HepG2 (cell line): ENCODE measurements at regions not wholly inside any gene's neighbourhood (a gene's known extent, or its start where the extent isn't known, plus 50 kb on each side); places are given as distances from the start of the nearest gene placed in this dataset.

Source experiments
- ATAC-seq: fragments of 200-7000 bp; cut with Tn5 transposase; 3 replicates; pipeline ENCODE4 v1.9.1; 2020; ENCODE audit warnings: mild to moderate bottlenecking, moderate library complexity
- BruUV-seq: library from RNA; stranded (reverse); fragments of 400-500 nt; replicated peaks from 2 replicates; lab custom pipeline; 2021; lab: Mats Ljungman, UMichigan
- CTCF ChIA-PET: fragments of 300-600 bp; formaldehyde crosslinking; extraction: SDS; loops from one replicate; lab custom pipeline; 2021; ENCODE audit warnings: low total read pairs, inconsistent platforms, low intra/inter-chr PET ratio; lab: Yijun Ruan, JAX
- POLR2A ChIA-PET: fragments of 350-600 bp; sonication (Branson Sonifier 250); formaldehyde crosslinking; loops from one replicate; lab custom pipeline; 2020; ENCODE audit warnings: antibody characterized with exemption, inconsistent platforms; lab: Yijun Ruan, JAX
- DNase-seq: peaks from one replicate; pipeline ENCODE4 v3.0.0-alpha.2; 2015; ENCODE audit warnings: low spot score
- FAIRE-seq: peaks from 3 replicates; lab custom pipeline; 2011; peaks lifted over from hg19 to GRCh38; lab: Jason Lieb, UNC
- H2AFZ ChIP-seq: one replicate; pipeline ENCODE4 v1.6.1; 2011; ENCODE audit warnings: low read length, inconsistent platforms
- H3K27ac ChIP-seq: fragments of 300-600 bp; 3 replicates; pipeline ENCODE4 v1.8.0; 2011; ENCODE audit warnings: mixed run types, mild to moderate bottlenecking, mixed read lengths, low read length, inconsistent platforms; ENCODE audit not compliant: insufficient read depth; ENCODE audit errors: extremely low read length
- H3K27me3 ChIP-seq, 2 experiments: fragments of 200-600 bp in 1 of 2; 2 replicates in 1 of 2; 3 replicates in 1 of 2; pipeline versions ENCODE4 v1.6.0 to v1.8.0; 2011; ENCODE audit warnings: low read length in 2 of 2, mild to moderate bottlenecking in 2 of 2, moderate library complexity in 2 of 2, inconsistent platforms in 1 of 2; ENCODE audit not compliant: insufficient read depth in 2 of 2, control insufficient read depth in 1 of 2
- H3K36me3 ChIP-seq, 2 experiments: fragments of 200-600 bp in 1 of 2; replicated peaks in 1 of 2; 2 replicates in 1 of 2; 3 replicates in 1 of 2; pipeline versions ENCODE4 v1.5.1 to v1.8.0; 2011; ENCODE audit warnings: low read length in 2 of 2, inconsistent platforms in 1 of 2; ENCODE audit not compliant: insufficient read depth in 2 of 2, control insufficient read depth in 1 of 2
- H3K4me1 ChIP-seq: 2 replicates; pipeline ENCODE4 v1.5.1; 2012; ENCODE audit warnings: low read length, inconsistent platforms; ENCODE audit not compliant: insufficient read depth
- H3K4me2 ChIP-seq: 2 replicates; pipeline ENCODE4 v1.6.0; 2011; ENCODE audit warnings: low read depth, low read length, inconsistent platforms
- H3K4me3 ChIP-seq, 3 experiments: fragments of 200-600 bp in 1 of 3; sonication (generic), shearing (Covaris generic) in 1 of 3; replicated peaks in 1 of 3; 2 replicates each; pipeline ENCODE4 v1.5.1; 2011 to 2016; ENCODE audit warnings: low read length in 3 of 3, inconsistent platforms in 2 of 3, low read depth in 2 of 3, mild to moderate bottlenecking in 2 of 3, control low read depth in 1 of 3, mixed read lengths in 1 of 3; ENCODE audit not compliant: insufficient read depth in 1 of 3
- H3K79me2 ChIP-seq: one replicate; pipeline ENCODE4 v1.6.1; 2011; ENCODE audit warnings: low read length, inconsistent platforms; ENCODE audit not compliant: insufficient read depth
- H3K9ac ChIP-seq: 2 replicates; pipeline ENCODE4 v1.6.0; 2011; ENCODE audit warnings: mild to moderate bottlenecking, low read depth, low read length, inconsistent platforms; ENCODE audit not compliant: insufficient read depth
- H3K9me3 ChIP-seq: 2 replicates; pipeline ENCODE4 v1.5.1; 2012; ENCODE audit warnings: mild to moderate bottlenecking, low read length
- H4K20me1 ChIP-seq: 2 replicates; pipeline ENCODE4 v1.6.0; 2011; ENCODE audit warnings: inconsistent platforms, mild to moderate bottlenecking, low read length, moderate library complexity; ENCODE audit not compliant: insufficient read depth
- FOXP1 ChIP-seq, 2 experiments: fragments of 450-650 bp in 1 of 2; IDR thresholded peaks; 2 replicates each; pipeline ENCODE4 v1.6.1; 2017 to 2018; ENCODE audit warnings: antibody characterized with exemption in 1 of 2
- MEF2D ChIP-seq: sonication (generic); formaldehyde crosslinking; IDR thresholded peaks from 2 replicates; pipeline ENCODE4 v1.5.1; 2020; ENCODE audit warnings: mild to moderate bottlenecking, missing genetic modification reagents
- SAFB2 ChIP-seq: sonication (generic); formaldehyde crosslinking; IDR thresholded peaks from 2 replicates; pipeline ENCODE4 v1.5.1; 2020; ENCODE audit warnings: missing genetic modification reagents, low read depth, mild to moderate bottlenecking, borderline replicate concordance
- SIX1 ChIP-seq: sonication (generic); formaldehyde crosslinking; IDR thresholded peaks from 2 replicates; pipeline ENCODE4 v1.4.0; 2020; ENCODE audit warnings: missing genetic modification reagents, borderline replicate concordance
- YEATS2 ChIP-seq: sonication (generic); formaldehyde crosslinking; IDR thresholded peaks from 2 replicates; pipeline ENCODE4 v1.4.0; 2020; ENCODE audit warnings: missing genetic modification reagents, borderline replicate concordance
- ZNF180 ChIP-seq: sonication (generic); formaldehyde crosslinking; IDR thresholded peaks from 2 replicates; pipeline ENCODE4 v1.4.0; 2020; ENCODE audit warnings: low read depth, missing genetic modification reagents, borderline replicate concordance
- ZNF230 ChIP-seq: sonication (generic); formaldehyde crosslinking; IDR thresholded peaks from 2 replicates; pipeline ENCODE4 v1.4.0; 2020; ENCODE audit warnings: mild to moderate bottlenecking, missing genetic modification reagents
- ZNF746 ChIP-seq: sonication (generic); formaldehyde crosslinking; IDR thresholded peaks from 2 replicates; pipeline ENCODE4 v1.8.0; 2022; ENCODE audit warnings: mild to moderate bottlenecking, missing genetic modification reagents
- ZNF883 ChIP-seq: sonication (generic); formaldehyde crosslinking; IDR thresholded peaks from 2 replicates; pipeline ENCODE4 v1.5.1; 2020; ENCODE audit warnings: mild to moderate bottlenecking, missing genetic modification reagents; ENCODE audit errors: not compliant biosample characterization
- WGBS: methylation state at CpG from one replicate; pipeline ENCODE4 v1.1.6; 2017; ENCODE audit warnings: low lambda C conversion rate; 5-methylcytosine and 5-hydroxymethylcytosine counted together
- in situ Hi-C: cut with HindIII; loops from 2 replicates; pipeline ENCODE4 v1.10.0; 2017; ENCODE audit warnings: low pct_unique_long_range_greater_than_20kb; ENCODE audit not compliant: extremely low pct_ligation_motif_present
- intact Hi-C: fragments of 100-400 bp; cut with micrococcal nuclease; formaldehyde crosslinking; loops from one replicate; pipeline ENCODE4 v1.10.0; 2022; ENCODE audit not compliant: unreplicated experiment
- TF ChIP-seq, protein P1 (sequence below): IDR thresholded peaks from 2 replicates; pipeline ENCODE4 v1.6.1; 2016
- TF ChIP-seq, protein P2 (sequence below): sonication (generic); formaldehyde crosslinking; conservative IDR thresholded peaks from 2 replicates; pipeline ENCODE4 v1.4.0; 2020; ENCODE audit warnings: missing genetic modification reagents
- TF ChIP-seq, protein P3 (sequence below): sonication (generic); formaldehyde crosslinking; IDR thresholded peaks from 2 replicates; pipeline ENCODE4 v1.4.0; 2020; ENCODE audit warnings: low read depth, missing genetic modification reagents

DNA sequence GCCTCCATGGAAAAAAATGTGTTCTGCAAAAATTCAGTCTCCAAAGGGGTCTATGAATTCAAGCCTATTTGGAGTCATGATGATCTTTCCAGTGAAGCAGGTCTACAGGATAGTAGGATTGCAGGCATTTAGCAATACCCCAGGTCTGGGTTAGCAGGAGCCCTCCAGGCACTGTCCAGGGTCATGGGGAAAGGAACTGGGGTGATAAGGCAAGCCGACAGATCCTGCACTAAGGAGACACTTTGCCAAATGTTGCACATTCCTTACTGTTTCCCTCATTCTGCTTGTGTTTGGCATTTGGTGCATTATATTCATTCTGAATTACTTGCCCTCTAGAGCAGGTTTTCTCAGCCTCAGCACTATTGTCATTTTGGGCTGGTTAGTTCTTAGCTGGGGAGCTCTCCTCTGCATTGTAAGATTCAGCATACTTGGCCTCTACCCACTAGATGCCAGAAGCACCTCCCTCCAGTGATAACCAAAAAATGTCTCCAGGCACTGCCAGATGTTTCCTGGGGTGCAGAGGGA is 333.3 kb upstream of the PLXNA2 start:
- H3K4me3 ChIP-seq, result no peak overlapping the region
- no peaks in the 10 kb centered on the region for H3K79me2 ChIP-seq
- ChIA-PET CTCF (no interaction called here), POLR2A (no interaction called here)
- intact Hi-C loops (no loop called here), in situ Hi-C loops (no loop called here)
- FAIRE-seq (no peak), DNase-seq (no peak), ATAC-seq (no peak)
- no CpG with 5 or more reads among the region's 1 CpG for WGBS
- no TSS peak for BruUV-seq
- no peaks in the 10 kb centered on the region for H3K4me1 ChIP-seq
- no peak overlapping the region for H3K27ac ChIP-seq
- no peak overlapping the region for H3K4me2 ChIP-seq
- H3K27me3 ChIP-seq, result no peaks in the 10 kb centered on the region; a peak in 1 of 5 replicates
- H4K20me1 ChIP-seq, result no peaks in the 10 kb centered on the region
- H3K36me3 ChIP-seq, result no peaks in the 10 kb centered on the region
- H2AFZ ChIP-seq, result no peak overlapping the region
- H3K9ac ChIP-seq, result no peak overlapping the region
- no peak for TF ChIP-seq ZNF180
- TF ChIP-seq MEF2D, result no peak
- TF ChIP-seq ZNF746 (CRISPR knock-in tag), result no peak
- TF ChIP-seq ZNF883 (CRISPR knock-in tag), result no peak
- TF ChIP-seq SIX1 (CRISPR knock-in tag), result no peak
- TF ChIP-seq, protein P1, sequence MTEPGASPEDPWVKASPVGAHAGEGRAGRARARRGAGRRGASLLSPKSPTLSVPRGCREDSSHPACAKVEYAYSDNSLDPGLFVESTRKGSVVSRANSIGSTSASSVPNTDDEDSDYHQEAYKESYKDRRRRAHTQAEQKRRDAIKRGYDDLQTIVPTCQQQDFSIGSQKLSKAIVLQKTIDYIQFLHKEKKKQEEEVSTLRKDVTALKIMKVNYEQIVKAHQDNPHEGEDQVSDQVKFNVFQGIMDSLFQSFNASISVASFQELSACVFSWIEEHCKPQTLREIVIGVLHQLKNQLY (CRISPR knock-in tag), result no peak
- no peak for TF ChIP-seq FOXP1 (IDR thresholded peaks at IDR 0.05)
- no peak for TF ChIP-seq FOXP1 (CRISPR knock-in tag; IDR thresholded peaks at IDR 0.05)
- TF ChIP-seq SAFB2, result no peak
- TF ChIP-seq ZNF230 (CRISPR knock-in tag), result no peak
- TF ChIP-seq, protein P2, sequence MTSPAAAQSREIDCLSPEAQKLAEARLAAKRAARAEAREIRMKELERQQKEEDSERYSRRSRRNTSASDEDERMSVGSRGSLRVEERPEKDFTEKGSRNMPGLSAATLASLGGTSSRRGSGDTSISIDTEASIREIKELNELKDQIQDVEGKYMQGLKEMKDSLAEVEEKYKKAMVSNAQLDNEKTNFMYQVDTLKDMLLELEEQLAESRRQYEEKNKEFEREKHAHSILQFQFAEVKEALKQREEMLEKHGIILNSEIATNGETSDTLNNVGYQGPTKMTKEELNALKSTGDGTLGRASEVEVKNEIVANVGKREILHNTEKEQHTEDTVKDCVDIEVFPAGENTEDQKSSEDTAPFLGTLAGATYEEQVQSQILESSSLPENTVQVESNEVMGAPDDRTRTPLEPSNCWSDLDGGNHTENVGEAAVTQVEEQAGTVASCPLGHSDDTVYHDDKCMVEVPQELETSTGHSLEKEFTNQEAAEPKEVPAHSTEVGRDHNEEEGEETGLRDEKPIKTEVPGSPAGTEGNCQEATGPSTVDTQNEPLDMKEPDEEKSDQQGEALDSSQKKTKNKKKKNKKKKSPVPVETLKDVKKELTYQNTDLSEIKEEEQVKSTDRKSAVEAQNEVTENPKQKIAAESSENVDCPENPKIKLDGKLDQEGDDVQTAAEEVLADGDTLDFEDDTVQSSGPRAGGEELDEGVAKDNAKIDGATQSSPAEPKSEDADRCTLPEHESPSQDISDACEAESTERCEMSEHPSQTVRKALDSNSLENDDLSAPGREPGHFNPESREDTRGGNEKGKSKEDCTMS (CRISPR knock-in tag), result no peak
- TF ChIP-seq, protein P3, sequence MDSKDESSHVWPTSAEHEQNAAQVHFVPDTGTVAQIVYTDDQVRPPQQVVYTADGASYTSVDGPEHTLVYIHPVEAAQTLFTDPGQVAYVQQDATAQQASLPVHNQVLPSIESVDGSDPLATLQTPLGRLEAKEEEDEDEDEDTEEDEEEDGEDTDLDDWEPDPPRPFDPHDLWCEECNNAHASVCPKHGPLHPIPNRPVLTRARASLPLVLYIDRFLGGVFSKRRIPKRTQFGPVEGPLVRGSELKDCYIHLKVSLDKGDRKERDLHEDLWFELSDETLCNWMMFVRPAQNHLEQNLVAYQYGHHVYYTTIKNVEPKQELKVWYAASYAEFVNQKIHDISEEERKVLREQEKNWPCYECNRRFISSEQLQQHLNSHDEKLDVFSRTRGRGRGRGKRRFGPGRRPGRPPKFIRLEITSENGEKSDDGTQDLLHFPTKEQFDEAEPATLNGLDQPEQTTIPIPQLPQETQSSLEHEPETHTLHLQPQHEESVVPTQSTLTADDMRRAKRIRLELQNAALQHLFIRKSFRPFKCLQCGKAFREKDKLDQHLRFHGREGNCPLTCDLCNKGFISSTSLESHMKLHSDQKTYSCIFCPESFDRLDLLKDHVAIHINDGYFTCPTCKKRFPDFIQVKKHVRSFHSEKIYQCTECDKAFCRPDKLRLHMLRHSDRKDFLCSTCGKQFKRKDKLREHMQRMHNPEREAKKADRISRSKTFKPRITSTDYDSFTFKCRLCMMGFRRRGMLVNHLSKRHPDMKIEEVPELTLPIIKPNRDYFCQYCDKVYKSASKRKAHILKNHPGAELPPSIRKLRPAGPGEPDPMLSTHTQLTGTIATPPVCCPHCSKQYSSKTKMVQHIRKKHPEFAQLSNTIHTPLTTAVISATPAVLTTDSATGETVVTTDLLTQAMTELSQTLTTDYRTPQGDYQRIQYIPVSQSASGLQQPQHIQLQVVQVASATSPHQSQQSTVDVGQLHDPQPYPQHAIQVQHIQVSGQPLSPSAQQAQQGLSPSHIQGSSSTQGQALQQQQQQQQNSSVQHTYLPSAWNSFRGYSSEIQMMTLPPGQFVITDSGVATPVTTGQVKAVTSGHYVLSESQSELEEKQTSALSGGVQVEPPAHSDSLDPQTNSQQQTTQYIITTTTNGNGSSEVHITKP (CRISPR knock-in tag), result no peak
- no peak for TF ChIP-seq YEATS2
- no peaks in the 10 kb centered on the region for H3K9me3 ChIP-seq
